Liver (tissue), 8 donors: ENCODE measurements at regions not wholly inside any gene's neighbourhood (a gene's known extent, or its start where the extent isn't known, plus 50 kb on each side); places are given as distances from the start of the nearest gene placed in this dataset.

Experiments
- DNase-seq: peaks from one replicate; pipeline ENCODE4 v3.0.0-alpha.2; 2017; ENCODE audit warnings: low spot score
- H3K27ac ChIP-seq, 2 donors: one replicate each; pipeline ENCODE4 v1.7.0; 2013; ENCODE audit warnings: inconsistent platforms in 2 of 2, low read length in 2 of 2, control low read depth in 1 of 2, low read depth in 1 of 2, mild to moderate bottlenecking in 1 of 2
- H3K27me3 ChIP-seq, 4 donors: one replicate each; pipeline versions ENCODE4 v1.6.1 to v1.7.0; 2013; ENCODE audit warnings: low read length in 3 of 4, inconsistent platforms in 1 of 4, mild to moderate bottlenecking in 1 of 4, moderate library complexity in 1 of 4; ENCODE audit not compliant: control insufficient read depth in 4 of 4, insufficient read depth in 4 of 4
- H3K36me3 ChIP-seq, 4 donors: one replicate each; pipeline versions ENCODE4 v1.6.1 to v1.7.0; 2013; ENCODE audit warnings: low read length in 3 of 4, mild to moderate bottlenecking in 3 of 4, low read depth in 1 of 4, moderate library complexity in 1 of 4; ENCODE audit not compliant: control insufficient read depth in 4 of 4, insufficient read depth in 3 of 4
- H3K4me1 ChIP-seq, 4 donors: one replicate each; pipeline versions ENCODE4 v1.6.1 to v1.7.0; 2013; ENCODE audit warnings: low read length in 3 of 4, mild to moderate bottlenecking in 3 of 4, moderate library complexity in 1 of 4; ENCODE audit not compliant: control insufficient read depth in 4 of 4, insufficient read depth in 4 of 4
- H3K4me3 ChIP-seq, 3 donors: one replicate each; pipeline versions ENCODE4 v1.6.1 to v1.7.0; 2013; ENCODE audit warnings: low read length in 3 of 3, control low read depth in 1 of 3, low read depth in 1 of 3, mild to moderate bottlenecking in 1 of 3
- H3K9ac ChIP-seq, 2 donors: one replicate each; pipeline ENCODE4 v1.7.0; 2013; ENCODE audit warnings: low read length in 2 of 2, mild to moderate bottlenecking in 2 of 2, moderate library complexity in 2 of 2, control low read depth in 1 of 2, low read depth in 1 of 2
- H3K9me3 ChIP-seq, 4 donors: one replicate each; pipeline versions ENCODE4 v1.6.1 to v1.7.0; 2013; ENCODE audit warnings: low read length in 3 of 4; ENCODE audit not compliant: control insufficient read depth in 4 of 4
- ATF3 ChIP-seq: IDR thresholded peaks from 2 replicates; pipeline ENCODE4 v1.6.1; 2016; ENCODE audit warnings: antibody characterized with exemption
- CTCF ChIP-seq: fragments of 150-350 bp; IDR thresholded peaks from 2 replicates; pipeline ENCODE4 v1.5.1; 2017; ENCODE audit warnings: improper control_type of control experiment, low read depth, low read length; ENCODE audit not compliant: missing input control
- EGR1 ChIP-seq, 2 donors: IDR thresholded peaks; 2 replicates each; pipeline ENCODE4 v1.6.1; 2016 to 2018; ENCODE audit warnings: antibody characterized with exemption in 2 of 2, low read depth in 2 of 2
- FOXA2 ChIP-seq: IDR thresholded peaks from 2 replicates; pipeline ENCODE4 v1.6.1; 2016; ENCODE audit warnings: antibody characterized with exemption
- GABPA ChIP-seq, 2 donors: IDR thresholded peaks in 1 of 2; conservative IDR thresholded peaks in 1 of 2; 2 replicates each; pipeline ENCODE4 v1.6.1; 2016; ENCODE audit warnings: antibody characterized with exemption in 2 of 2, mild to moderate bottlenecking in 1 of 2, moderate library complexity in 1 of 2
- HNF4A ChIP-seq, 2 donors: conservative IDR thresholded peaks; 2 replicates each; pipeline ENCODE4 v1.6.1; 2016; ENCODE audit warnings: antibody characterized with exemption in 2 of 2, mild to moderate bottlenecking in 2 of 2
- HNF4G ChIP-seq: IDR thresholded peaks from 2 replicates; pipeline ENCODE4 v1.6.1; 2016; ENCODE audit warnings: antibody characterized with exemption
- JUND ChIP-seq, 2 donors: IDR thresholded peaks; 2 replicates each; pipeline ENCODE4 v1.6.1; 2016; ENCODE audit warnings: antibody characterized with exemption in 2 of 2
- MAX ChIP-seq: IDR thresholded peaks from 2 replicates; pipeline ENCODE4 v1.6.1; 2016; ENCODE audit warnings: antibody characterized with exemption
- NR2F2 ChIP-seq: IDR thresholded peaks from 2 replicates; pipeline ENCODE4 v1.6.1; 2016; ENCODE audit warnings: antibody characterized with exemption
- RAD21 ChIP-seq, 2 donors: IDR thresholded peaks; 2 replicates each; pipeline ENCODE4 v1.6.1; 2016; ENCODE audit warnings: antibody characterized with exemption in 2 of 2, mild to moderate bottlenecking in 2 of 2
- REST ChIP-seq: IDR thresholded peaks from 2 replicates; pipeline ENCODE4 v1.6.1; 2016; ENCODE audit warnings: antibody characterized with exemption, mild to moderate bottlenecking
- RXRA ChIP-seq, 2 donors: IDR thresholded peaks; 2 replicates each; pipeline ENCODE4 v1.6.1; 2017 to 2018; ENCODE audit warnings: antibody characterized with exemption in 2 of 2, mild to moderate bottlenecking in 1 of 2
- SP1 ChIP-seq: IDR thresholded peaks from 2 replicates; pipeline ENCODE4 v1.6.1; 2018; ENCODE audit warnings: antibody characterized with exemption, mild to moderate bottlenecking
- TAF1 ChIP-seq: conservative IDR thresholded peaks from 2 replicates; pipeline ENCODE4 v1.6.1; 2016; ENCODE audit warnings: antibody characterized with exemption, mild to moderate bottlenecking
- YY1 ChIP-seq: IDR thresholded peaks from 2 replicates; pipeline ENCODE4 v1.6.1; 2016; ENCODE audit warnings: antibody characterized with exemption, mild to moderate bottlenecking
- ZBTB33 ChIP-seq: IDR thresholded peaks from 2 replicates; pipeline ENCODE4 v1.6.1; 2016; ENCODE audit warnings: antibody characterized with exemption
- WGBS: extraction: QIAGEN DNeasy Blood & Tissue Kit; methylation state at CpG from one replicate; pipeline ENCODE4 v1.1.7; 2013; 5-methylcytosine and 5-hydroxymethylcytosine counted together
- donor health status: healthy.
- donor health status: healthy.
- donor health status: healthy.
- donor health status: healthy.
- donor health status: healthy.

GRCh38 chr12:70165450-70165849, 77.8 kb upstream of the CNOT2 start (continued):
- TF ChIP-seq REST: no peak

GRCh38 chr12:70176290-70176689, 66.9 kb upstream of the CNOT2 start:
- Histone ChIP-seq H3K27ac (no peak overlapping the region), H3K4me1 (peaks cover 0 to 3% (median 0%) of the 10 kb centered on the region in 4 donors), H3K9me3 (no peaks in the 10 kb centered on the region), H3K36me3 (no peaks in the 10 kb centered on the region), H3K4me3 (no peak overlapping the region), H3K27me3 (no peaks in the 10 kb centered on the region), H3K9ac (no peak overlapping the region)
- no peak for DNase-seq
- TF ChIP-seq HNF4A (conservative IDR thresholded peaks at IDR 0.05): no peak
- TF ChIP-seq EGR1 (IDR thresholded peaks at IDR 0.05; ENCODE audit: low read depth in 2 of 2): no peak

- H3K27ac ChIP-seq: no peak overlapping the region
- WGBS: 66% methylated on average over 1 of the region's 1 CpG
These were observed 65.6 kb upstream of the CNOT2 start for GRCh38 chr12:70177631-70178030.

More at GRCh38 chr12:70177631-70178030, 65.6 kb upstream of the CNOT2 start:
- Histone ChIP-seq H3K9ac (no peak overlapping the region), H3K27me3 (no peaks in the 10 kb centered on the region), H3K4me1 (peaks cover 0 to 3% (median 0%) of the 10 kb centered on the region in 4 donors), H3K4me3 (no peak overlapping the region), H3K36me3 (no peaks in the 10 kb centered on the region), H3K9me3 (no peaks in the 10 kb centered on the region)
- DNase-seq: no peak
- TF ChIP-seq NR2F2 (no peak), SP1 (no peak), TAF1 (no peak), GABPA (IDR thresholded peaks at IDR 0.05 in 1 of 2, conservative IDR thresholded peaks at IDR 0.05 in 1 of 2) (no peak), REST (no peak), HNF4A (conservative IDR thresholded peaks at IDR 0.05) (no peak), RXRA (IDR thresholded peaks at IDR 0.05) (no peak), HNF4G (no peak), ZBTB33 (no peak), CTCF (no peak), MAX (no peak), RAD21 (IDR thresholded peaks at IDR 0.05) (no peak), JUND (IDR thresholded peaks at IDR 0.05) (no peak), FOXA2 (no peak), YY1 (no peak), EGR1 (IDR thresholded peaks at IDR 0.05; ENCODE audit: low read depth in 2 of 2) (no peak), ATF3 (no peak)
